Muscle of back (tissue), 3 donors: ENCODE measurements at regions not wholly inside any gene's neighbourhood (a gene's known extent, or its start where the extent isn't known, plus 50 kb on each side); places are given as distances from the start of the nearest gene placed in this dataset.
"Not testable (repeated sequence)": the region's sequence is repeated elsewhere in the genome, so short reads cannot be mapped to it uniquely, and the experiment has no call there.

ENCODE experiments used
- DNase-seq, 3 donors: peaks; one replicate each; pipeline versions ENCODE4 v3.0.0 to v3.0.0-alpha.2; 2013

DNA sequence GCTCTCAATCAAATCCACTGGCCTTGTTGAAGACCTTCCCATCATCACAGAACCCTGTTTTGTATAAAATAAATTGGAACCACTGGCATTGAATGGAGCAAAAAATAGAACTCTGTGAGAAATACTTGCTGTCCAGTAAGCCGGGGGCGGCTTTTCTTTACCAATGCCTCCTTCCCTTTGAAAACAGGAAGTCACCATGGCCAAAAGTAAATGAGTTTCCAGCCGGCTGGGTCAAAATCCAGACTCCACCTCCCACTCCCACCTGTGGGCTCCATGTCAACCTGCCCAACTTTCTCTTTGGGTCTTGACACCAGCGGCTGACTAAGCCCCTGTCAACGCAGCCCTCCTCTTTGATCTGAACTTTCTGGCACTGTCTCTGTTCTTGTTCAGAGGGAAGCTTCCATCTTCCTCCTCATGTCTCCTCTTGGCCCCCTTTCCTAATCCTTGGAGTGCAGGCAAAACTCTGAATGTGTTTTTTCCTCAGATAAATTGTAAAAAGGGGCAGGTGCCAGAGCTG is 95.2 kb downstream of the TFAP2C start:
- DNase-seq = no peak

DNA sequence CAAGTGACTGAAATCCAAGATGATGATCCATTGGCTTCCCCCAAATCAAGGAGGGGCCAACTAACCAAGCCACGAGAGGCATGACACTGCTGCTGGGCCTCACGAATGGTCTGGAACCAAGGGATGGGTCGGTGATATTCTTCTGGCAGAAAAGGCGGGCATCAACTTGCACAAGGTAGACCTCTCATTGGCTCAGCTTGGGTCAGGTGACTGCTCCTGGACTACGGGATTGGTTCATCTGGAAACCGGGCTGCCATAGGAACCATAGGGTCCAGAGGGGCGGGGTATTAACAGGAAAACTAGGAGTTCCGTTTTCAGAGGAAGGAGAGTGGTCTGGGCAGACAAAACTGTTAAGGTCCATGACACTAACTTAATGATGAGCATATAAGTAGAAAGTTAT is 100.9 kb downstream of the TFAP2C start:
- no peak for DNase-seq

DNA sequence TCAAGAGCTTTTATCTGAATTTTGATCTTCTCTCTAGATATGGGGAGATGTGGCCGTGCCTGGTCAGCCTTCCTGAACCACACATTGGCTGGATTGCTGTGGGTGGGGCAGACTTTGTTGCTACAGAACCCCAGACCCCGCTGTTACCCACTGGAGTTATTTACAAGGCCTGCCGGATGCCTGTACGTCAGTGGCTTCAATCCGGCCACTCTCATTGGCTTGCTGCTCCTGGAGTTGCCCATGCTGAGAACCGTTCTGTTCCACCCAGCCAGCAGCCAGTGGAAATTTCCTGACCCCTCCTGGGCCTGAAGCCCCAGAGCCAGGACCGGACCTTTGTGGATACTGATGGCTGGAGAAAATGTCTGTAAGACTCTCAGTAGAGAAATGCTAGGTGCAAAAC is 101.9 kb downstream of the TFAP2C start:
- no peak for DNase-seq

DNA sequence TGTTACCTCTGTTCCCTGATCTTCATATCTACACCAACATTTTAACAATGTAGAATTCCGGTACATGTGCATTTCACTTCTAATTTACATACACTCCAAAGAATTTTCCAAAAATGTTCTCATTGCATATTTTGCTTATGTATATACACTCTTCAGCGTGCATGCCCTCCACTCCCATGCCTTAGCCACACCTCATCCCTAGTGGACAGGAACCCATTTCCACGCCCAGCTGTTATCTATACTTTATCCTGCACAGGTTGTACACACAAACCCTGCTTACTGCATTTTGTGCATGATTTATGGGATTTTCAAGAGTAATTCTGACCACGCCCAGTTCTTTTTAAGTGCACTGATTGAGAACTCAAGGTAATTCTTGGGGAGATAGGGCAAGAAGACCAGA is 102.4 kb downstream of the TFAP2C start:
- DNase-seq = no peak

DNA sequence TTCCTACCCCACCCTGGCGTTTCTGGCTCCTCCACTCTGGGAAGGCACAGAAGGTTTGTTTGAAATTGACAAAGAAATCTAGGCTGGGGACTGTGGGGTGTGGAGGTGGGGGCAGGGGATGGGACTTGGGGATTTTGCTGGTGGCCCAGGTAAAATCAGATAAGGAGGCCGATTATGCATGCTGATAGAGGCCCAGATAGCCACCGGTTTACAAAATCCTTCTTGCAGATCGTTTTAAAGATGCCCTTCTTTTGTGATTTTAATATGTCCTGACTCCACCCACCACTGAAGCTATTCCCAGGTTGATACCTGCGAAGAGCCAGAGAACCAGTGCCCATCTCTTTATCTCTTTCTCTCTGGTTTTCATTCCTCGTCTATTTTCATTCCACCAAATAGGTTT is 104.9 kb downstream of the TFAP2C start:
- DNase-seq = no peak

DNA sequence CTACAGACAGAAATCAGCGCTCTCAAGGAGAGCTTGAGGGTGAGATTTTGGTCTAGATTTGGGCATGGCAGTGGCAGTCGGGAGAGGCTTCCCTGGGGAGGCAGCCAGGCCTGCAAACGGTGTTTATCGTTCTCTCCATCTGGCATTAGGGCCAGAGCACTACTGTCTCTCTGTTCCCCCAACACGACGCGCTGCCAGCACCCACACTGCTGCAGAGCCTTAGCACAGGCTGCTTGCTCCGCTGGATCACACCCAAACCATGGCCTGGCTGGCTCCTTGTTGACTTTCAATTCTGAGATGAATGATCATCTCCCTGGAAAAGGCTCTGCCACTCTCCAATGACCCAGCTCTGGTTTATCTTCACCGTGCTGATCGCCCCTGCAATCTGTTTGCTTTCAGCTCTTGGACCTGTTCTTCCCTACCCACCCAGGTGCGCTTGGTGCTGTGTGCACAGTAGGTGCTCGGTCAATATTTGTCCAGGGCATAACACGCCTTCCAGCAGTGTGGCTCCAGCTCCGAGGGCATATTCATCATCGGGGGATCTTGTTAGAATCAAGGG is 106.1 kb downstream of the TFAP2C start:
- no peak for DNase-seq

DNA sequence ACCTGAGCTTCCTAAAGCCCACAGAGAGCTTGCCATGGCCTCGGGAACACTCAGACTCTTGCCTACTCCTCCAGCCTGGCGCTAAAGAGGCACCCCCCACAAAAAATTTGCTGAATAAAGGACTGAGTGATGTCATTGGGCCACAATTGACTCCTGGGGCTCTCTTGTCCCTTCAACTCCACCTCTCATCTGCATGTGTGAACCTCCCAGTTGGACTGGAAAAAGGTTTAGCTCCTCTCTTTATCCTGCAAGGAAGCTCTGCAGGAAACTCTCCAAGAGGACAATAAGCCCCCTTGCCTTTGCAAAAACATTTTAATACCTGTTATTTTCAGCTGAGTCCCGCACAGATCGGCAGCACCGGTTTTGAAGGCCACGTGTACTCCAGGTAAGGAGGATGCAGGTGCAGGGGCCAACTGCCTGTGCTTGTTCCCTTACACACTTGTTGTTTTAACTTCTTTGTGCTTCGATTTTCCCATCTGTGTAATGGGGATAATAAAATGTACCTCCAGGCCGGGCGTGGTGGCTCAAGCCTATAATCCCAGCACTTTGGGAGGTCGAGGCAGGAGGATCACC is 107.3 kb downstream of the TFAP2C start:
- DNase-seq = no peak

DNA sequence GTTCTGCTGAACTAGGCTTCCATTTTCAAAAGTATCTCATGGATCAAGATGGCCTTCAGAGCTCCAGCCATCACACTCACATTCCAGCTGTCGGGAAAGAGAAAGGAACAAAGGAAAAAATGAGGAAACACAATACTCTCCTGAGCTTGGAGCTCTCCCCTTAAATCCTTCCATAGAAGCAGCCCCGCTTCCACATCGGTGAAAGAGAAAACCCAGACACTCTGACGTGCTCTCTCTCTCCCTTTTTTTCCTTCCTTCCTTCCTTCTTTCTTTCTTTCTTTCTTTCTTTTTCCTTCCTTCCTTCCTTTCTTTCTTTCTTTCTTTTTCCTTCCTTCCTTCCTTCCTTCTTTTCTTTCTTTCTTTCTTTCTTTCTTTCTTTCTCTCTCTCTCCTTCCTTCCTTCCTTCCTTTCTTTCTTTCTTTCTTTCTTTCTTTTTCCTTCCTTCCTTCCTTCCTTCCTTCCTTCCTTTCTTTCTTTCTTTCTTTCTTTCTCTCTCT is 115.3 kb downstream of the TFAP2C start:
- DNase-seq = not testable (repeated sequence)

DNA sequence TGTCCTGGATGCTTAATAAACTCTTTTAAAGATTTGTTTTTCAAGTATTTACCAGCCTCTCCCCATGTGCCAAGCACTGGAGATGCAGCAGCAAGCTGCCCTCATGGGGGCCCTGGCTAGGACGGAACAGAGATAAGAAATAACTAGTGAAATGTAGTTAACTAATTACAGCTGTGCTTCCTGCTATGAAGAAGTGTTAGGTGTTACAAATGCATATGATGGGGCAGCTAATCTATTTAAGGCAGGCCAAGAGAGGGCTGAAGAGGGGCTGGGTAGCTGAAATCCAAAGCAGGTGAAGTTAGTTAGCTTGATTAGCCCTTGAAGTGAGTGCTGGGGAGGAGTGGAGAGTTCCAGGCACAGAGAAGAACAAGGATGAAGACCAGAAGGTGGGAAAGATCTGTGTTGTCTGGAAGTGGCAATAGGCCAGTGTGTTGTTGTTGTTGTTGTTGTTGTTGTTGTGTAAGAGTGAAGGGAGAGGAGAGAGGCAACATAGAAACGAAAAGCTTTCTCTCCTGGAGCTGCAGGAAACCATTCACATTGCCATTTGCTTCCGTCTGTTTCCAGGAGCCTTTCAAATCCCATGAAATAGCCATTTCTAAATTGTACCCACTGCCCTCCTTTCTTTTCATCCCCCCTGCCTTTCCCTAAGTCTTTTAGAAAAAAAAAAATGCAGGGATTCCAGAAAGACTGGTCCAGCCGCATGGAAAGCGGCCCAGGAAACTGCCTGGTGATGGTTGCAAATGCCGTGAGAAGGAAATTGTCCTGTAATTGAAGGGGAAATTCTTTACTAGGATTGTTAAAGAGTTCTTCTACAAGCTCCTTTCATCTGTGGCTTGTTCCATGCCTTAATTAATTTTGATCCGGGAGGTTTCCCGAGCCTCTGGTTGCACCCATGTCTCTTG is 119.6 kb downstream of the TFAP2C start:
- no peak for DNase-seq

DNA sequence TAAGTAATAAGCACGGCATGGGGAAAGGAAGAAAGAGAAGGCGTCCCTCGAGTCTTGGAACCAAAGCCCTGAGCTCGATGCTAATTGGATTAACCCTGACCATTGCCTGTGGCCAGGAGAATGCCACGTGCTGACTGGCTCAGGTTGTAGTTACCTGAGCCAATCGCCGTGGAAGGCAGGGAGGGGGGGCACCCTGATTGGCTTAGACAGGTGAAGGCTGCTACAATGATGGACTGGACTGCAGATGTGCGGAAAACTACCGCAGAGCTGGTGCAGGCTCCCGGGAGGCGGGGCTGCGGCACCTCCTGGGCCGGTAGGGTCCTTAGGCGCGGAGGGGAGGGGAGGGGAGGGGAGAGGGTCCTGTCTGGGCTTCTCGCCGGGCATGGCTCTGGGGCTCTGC is 121.3 kb downstream of the TFAP2C start:
- no peak for DNase-seq

DNA sequence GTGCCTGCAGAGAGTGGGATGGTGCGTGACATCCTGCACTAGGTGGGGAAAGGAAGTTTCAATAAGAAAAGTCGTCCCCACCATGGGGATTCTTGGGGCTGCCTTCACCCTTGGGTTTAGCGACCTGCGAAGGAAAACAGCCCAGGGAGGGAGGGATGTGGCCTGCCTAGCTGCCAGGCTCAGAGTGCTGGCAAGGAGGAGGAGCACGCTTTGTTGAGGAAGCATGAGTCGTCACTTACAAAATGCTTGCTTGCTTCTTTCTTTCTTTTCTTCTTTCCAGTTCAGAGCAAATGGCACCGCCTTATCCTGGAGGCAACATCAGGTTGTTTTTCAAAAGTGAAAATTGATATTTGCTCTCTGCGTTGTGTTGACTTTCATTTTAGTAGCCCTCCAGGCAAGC is 123.2 kb downstream of the TFAP2C start:
- no peak for DNase-seq

DNA sequence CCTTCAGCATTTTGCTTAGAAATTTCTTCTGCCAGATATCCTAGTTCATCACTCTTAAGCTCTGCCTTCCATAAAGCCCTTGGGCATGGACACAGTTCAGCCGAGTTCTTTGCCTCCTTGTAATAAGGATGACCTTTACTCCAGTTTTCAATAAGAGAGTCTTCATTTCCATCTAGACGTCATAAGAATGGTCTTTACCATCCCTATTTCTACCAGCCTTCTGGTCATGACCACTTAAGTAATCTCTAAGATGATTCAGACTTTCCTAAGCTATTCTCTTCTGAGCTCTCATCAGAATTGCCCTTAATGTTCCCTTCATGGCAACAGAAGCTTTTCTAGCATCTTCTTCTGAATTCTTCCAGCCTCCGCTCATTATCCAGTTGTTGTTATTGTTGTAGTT is 126.1 kb downstream of the TFAP2C start:
- no peak for DNase-seq

DNA sequence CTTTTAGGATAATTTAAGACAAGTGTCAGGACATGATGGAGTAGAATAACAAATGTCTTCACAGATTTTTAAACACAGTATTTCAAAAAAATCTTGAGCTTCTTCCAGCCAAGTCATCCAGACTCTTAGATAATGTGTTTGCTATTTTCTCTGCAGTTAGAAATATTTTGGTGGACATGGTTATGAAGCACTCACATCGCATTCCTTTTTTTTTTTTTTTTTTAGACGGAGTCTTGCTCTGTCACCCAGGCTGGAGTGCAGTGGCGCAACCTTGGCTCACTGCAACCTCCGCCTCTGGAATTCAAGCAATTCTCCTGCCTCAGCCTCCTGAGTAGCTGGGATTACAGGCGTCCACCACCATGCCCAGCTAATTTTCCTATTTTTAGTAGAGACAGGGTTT is 127.6 kb downstream of the TFAP2C start:
- not testable (repeated sequence) for DNase-seq

DNA sequence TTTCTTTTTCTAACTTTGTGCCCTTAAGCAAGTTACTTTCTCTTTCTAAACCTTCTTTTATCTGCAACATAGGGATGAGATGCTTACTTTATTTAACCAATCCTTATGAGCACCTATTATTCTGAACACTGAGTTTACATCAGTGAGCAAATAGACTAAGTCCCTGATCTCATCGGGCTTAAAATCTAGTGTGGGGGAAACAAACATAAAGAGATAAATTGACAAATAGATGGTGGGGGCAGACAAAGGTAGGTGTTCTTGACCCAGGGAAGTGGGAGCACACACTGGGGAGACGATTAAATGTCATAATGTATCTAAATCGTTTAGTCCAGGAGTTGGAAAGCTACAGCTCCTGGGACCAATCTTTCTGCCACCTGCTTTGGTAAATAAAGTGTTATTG is 129.6 kb downstream of the TFAP2C start:
- no peak for DNase-seq

DNA sequence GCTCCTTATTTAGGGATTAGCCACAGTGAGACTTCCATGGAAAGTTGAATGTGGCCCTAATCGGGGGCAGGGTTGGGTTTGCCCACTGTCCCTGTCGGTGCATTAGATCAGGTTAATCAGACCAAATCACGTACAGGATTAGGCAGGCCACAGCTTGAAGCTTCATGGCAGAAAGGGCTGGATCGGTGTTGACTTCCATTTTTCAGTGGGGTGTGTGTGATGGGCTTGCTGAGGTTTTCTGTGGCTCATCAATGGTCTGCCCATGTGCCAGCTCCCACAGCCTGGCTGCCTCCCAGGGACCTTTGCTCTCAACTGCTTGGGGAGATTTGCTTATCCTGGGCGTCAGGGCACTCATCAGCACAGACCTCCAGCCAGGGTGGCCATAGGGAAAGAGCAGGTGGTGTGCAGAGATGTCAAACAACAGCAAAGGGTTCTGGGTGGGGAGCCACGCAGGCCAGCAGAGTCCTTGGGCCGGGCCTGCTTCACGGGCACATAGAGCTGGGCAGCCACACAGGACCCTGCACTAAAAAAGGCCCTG is 130.7 kb downstream of the TFAP2C start:
- DNase-seq = no peak

DNA sequence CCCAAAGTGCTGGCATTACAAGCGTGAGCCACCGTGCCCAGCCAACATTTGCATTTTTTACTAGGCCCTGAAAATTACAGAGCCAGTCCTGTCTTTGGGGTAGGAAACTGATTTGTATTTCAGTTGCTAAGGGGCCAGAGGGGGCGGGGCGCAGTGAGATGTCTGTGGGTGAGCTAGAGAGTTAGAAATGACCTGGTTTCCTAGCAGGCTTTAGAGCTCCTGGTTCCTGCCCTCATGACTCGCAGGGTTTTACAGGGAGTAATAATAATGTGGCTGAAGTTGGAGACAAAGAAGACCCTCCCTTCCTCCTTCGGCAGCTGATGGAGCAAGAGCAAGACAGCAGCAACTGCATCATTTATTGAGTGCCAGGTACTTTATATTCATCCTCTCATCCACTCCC is 131.5 kb downstream of the TFAP2C start:
- no peak for DNase-seq

DNA sequence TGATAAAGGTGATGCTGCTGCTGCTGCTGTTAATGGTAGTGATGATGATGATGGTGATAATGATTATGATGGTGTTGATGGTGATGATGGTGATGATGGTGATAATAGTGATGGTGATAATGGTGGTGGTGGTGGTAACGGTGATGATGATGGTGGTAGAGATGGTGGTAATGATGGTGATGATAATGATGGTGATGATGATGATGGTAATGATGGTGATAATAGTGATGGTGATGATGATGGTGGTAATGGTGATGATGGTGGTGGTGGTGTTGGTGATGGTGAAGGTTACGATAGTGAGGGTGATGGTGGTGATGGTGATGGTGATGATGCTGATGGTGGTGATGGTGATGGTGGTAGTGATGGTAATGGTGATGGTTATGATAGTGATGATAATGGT is 132.3 kb downstream of the TFAP2C start:
- no peak for DNase-seq

DNA sequence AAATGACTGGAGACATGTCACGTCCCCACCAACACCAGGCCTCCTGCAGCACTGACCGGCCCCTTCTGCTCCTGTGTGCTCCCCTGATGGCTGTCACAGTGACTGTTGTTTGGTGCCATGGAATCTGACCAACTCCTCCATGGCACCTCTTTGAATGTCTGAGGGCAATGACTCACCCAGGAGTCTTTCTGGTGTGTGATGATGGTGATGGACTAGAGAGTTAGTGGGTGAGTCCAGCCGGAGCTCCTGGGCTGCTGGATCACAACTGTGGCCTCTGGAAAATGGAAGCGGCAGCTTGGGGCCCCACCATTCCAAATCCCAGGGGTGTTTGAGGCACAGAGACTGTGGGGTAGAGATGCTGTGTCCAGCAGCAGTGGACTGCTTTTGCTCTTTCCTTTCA is 133.3 kb downstream of the TFAP2C start:
- no peak for DNase-seq

DNA sequence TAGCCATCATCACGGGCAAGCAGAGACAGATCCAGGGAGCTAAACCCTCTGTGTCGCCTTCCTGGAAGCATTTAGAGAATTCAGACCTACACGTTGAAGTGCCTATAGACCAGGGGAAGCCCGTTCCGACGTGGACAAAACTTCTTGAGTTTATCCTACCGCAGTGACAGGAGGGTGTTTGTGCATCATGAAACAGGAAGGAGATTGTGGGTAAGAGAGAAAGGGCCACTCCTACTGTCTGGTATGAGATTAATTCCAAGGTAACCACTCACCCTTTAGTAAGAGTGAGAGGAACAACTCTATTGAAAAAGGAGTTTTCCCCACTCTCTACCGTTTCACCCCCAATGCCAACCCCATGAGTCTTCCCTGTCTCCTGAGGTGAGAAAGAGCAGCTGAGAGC is 133.7 kb downstream of the TFAP2C start:
- no peak for DNase-seq

DNA sequence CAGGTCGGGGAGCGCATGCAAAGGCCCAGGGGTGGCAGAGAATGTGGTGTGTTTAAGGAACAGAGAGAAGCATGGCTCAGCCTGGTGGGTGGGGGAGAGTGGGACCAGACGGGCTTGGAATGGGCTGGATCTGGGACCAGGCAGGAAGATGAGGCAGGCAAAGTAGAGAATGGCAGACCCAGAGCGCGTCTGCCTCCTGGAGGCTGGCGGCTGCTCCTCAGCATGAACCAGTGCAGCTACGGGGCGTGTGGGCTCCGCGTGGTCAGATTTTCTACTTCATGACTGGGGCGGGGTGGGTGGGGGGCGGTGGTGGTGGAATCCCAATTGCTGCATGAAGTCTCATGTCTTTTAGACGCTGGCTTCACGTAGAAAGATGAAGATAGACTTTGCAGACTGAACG is 135.6 kb downstream of the TFAP2C start:
- DNase-seq = no peak

DNA sequence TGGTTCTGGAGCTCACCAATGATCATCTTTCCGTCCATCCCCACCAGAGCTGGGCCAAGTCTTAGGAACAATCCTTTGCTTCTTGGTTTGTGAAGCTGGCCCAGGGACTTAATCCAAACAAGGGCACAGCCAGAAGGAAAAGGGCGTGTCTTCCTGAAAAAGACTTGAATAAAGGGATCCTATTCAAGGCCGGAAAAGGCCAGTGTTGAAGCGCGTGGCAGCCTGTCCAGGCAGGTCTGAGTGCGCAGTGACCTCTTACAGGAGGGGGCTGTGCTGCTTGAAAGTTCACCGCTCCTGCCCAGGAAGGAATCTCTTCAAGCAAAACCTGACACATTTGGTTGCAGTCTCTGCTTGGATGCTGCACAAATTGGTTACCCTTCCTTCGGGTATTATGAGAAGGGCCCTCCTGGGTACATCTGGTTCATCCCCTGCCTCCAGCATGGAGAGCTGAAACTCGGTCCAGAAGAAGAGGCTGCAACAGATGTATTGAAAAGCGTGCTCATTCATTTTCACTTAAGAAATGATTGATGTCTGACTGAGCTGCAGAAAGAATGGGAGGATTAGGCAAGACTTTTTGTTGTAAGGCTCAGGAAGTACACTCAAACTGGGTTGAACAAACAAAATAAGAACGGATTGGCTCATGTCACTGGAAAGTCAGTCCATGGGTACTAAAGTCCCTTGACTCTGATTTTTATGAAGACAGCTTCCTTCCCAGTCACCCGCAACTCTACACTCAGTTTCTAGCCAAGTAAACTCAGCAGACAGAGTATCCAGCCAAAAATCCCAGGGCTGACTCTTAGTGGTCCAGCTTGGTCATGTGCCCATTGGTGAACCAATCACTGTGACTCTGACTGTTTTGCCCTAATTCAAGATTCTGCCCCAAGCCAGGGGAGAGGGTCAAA is 136.3 kb downstream of the TFAP2C start:
- DNase-seq = no peak

DNA sequence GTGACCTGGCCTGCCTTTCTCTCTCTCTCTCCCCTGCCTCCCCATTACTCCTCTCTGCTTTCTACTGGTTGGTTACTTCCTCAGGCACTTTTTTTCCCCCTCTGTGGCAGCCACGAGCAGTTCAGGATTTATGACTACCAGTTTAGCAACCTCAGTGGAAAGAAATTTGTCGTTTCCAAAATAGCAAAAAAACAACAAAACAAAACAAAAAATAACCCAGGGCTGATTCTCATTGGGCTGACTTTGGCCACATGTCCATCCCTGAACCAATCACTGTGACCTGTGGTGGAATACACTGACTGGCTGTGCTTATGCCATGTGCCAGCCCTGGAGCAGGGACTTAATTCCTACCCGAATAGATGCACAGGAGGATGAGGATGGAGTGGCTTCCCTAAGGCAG is 137.4 kb downstream of the TFAP2C start:
- DNase-seq = no peak
